CD4-positive, alpha-beta T cell (primary cell): ENCODE measurements at regions not wholly inside any gene's neighbourhood (a gene's known extent, or its start where the extent isn't known, plus 50 kb on each side); places are given as distances from the start of the nearest gene placed in this dataset.

ENCODE experiments used
- ATAC-seq: fragments of 200-7000 bp; cut with Tn5 transposase; one replicate; pipeline ENCODE4 v1.10.0; 2022; ENCODE audit warnings: mild to moderate bottlenecking; ENCODE audit not compliant: poor library complexity
- CTCF ChIA-PET: fragments of 350-600 bp; sonication (Branson Sonifier 250); formaldehyde crosslinking; loops from one replicate; lab custom pipeline; 2021; ENCODE audit warnings: antibody characterized with exemption, inconsistent platforms; lab: Charles Lee
- POLR2A ChIA-PET: fragments of 350-600 bp; sonication (Branson Sonifier 250); formaldehyde crosslinking; loops from one replicate; lab custom pipeline; 2021; ENCODE audit warnings: antibody characterized with exemption, inconsistent platforms; lab: Charles Lee
- DNase-seq, 14 experiments: peaks; one replicate each; pipeline ENCODE4 v3.0.0-alpha.2; 2013 to 2020; ENCODE audit warnings: mixed read lengths in 2 of 14
- H3K27ac ChIP-seq, 2 donors: one replicate each; pipeline versions ENCODE4 v1.5.1 to v1.7.0; 2013; ENCODE audit warnings: low read length in 2 of 2, low read depth in 1 of 2, mild to moderate bottlenecking in 1 of 2
- H3K27me3 ChIP-seq, 2 experiments: 1 replicate in 1 of 2; 2 replicates in 1 of 2; pipeline versions ENCODE4 v1.6.1 to v1.7.0; 2013; ENCODE audit warnings: low read length in 2 of 2, control low read depth in 1 of 2, mild to moderate bottlenecking in 1 of 2, moderate library complexity in 1 of 2; ENCODE audit not compliant: insufficient read depth in 2 of 2, control insufficient read depth in 1 of 2
- H3K36me3 ChIP-seq: one replicate; pipeline ENCODE4 v1.6.1; 2013; ENCODE audit warnings: low read length, control low read depth; ENCODE audit not compliant: insufficient read depth
- H3K4me1 ChIP-seq: one replicate; pipeline ENCODE4 v1.6.1; 2013; ENCODE audit warnings: low read length, control low read depth; ENCODE audit not compliant: insufficient read depth
- H3K4me3 ChIP-seq: one replicate; pipeline ENCODE4 v1.5.1; 2013; ENCODE audit warnings: mild to moderate bottlenecking, low read length, moderate library complexity
- H3K9me3 ChIP-seq, 2 experiments: 1 replicate in 1 of 2; 2 replicates in 1 of 2; pipeline versions ENCODE4 v1.6.1 to v1.7.0; 2013; ENCODE audit warnings: low read length in 2 of 2, mild to moderate bottlenecking in 2 of 2, control low read depth in 1 of 2, moderate library complexity in 1 of 2; ENCODE audit not compliant: control insufficient read depth in 1 of 2, insufficient read depth in 1 of 2
- H3K27ac Mint-ChIP-seq: one replicate; pipeline ENCODE4 v1.8.0; 2020; ENCODE audit warnings: mixed read lengths
- H3K27me3 Mint-ChIP-seq: one replicate; pipeline ENCODE4 v1.8.0; 2021; ENCODE audit warnings: mixed read lengths
- H3K36me3 Mint-ChIP-seq: one replicate; pipeline ENCODE4 v1.8.0; 2021; ENCODE audit warnings: low read depth, mixed read lengths
- H3K4me1 Mint-ChIP-seq: one replicate; pipeline ENCODE4 v1.8.0; 2021; ENCODE audit warnings: low read depth, mixed read lengths
- H3K4me3 Mint-ChIP-seq: one replicate; pipeline ENCODE4 v1.8.0; 2020; ENCODE audit warnings: mild to moderate bottlenecking, mixed read lengths
- H3K9me3 Mint-ChIP-seq: one replicate; pipeline ENCODE4 v1.8.0; 2020; ENCODE audit warnings: mixed read lengths
- CTCF ChIP-seq: fragments of 200-600 bp; IDR thresholded peaks from one replicate; pipeline ENCODE4 v1.8.0; 2022; ENCODE audit warnings: antibody characterized with exemption, mild to moderate bottlenecking
- intact Hi-C, 2 experiments: fragments of 100-400 bp; cut with DNase I in 1 of 2; cut with micrococcal nuclease in 1 of 2; formaldehyde crosslinking; loops; one replicate each; pipeline versions ENCODE4 v1.15.1 to v1.9.0; 2023 to 2025; cut with DNase I, micrococcal nuclease

GRCh38 chr4:136861091-136861490, 671.2 kb downstream of the PCDH18 start:
- Mint-ChIP-seq H3K27ac (no peak overlapping the region), H3K4me3 (no peak overlapping the region), H3K36me3 (no peaks in the 10 kb centered on the region), H3K4me1 (peaks cover 5% of the 10 kb centered on the region), H3K27me3 (no peaks in the 10 kb centered on the region), H3K9me3 (no peaks in the 10 kb centered on the region)
- Histone ChIP-seq H3K4me3 (no peak overlapping the region), H3K36me3 (no peaks in the 10 kb centered on the region), H3K4me1 (no peaks in the 10 kb centered on the region), H3K27ac (no peak overlapping the region), H3K9me3 (no peaks in the 10 kb centered on the region), H3K27me3 (no peaks in the 10 kb centered on the region)
- DNase-seq (no peak), ATAC-seq (no peak)
- intact Hi-C loops, result no loop called here
- no peak for TF ChIP-seq CTCF
- CTCF ChIA-PET, result no interaction called here
- POLR2A ChIA-PET, result interaction anchor here (0.7 kb wide), 1 partner anchor 9 kb away, joined by 4 read pairs; no protein-coding TSS in a partner anchor

GRCh38 chr4:136858903-136859302, 673.4 kb downstream of the PCDH18 start:
- H3K9me3 Mint-ChIP-seq, result no peaks in the 10 kb centered on the region
- POLR2A ChIA-PET, result no interaction called here
- no peak for ATAC-seq

GRCh38 chr4:136855886-136856285, 676.4 kb downstream of the PCDH18 start:
- Histone ChIP-seq H3K36me3 (no peaks in the 10 kb centered on the region), H3K9me3 (no peaks in the 10 kb centered on the region), H3K27me3 (no peaks in the 10 kb centered on the region), H3K4me3 (no peak overlapping the region), H3K27ac (no peak overlapping the region), H3K4me1 (no peaks in the 10 kb centered on the region)
- CTCF ChIA-PET, result interaction anchor here (1.1 kb wide), 1 partner anchor 8 kb away, joined by 3 read pairs; no protein-coding TSS in a partner anchor
- H3K4me1 Mint-ChIP-seq, result no peaks in the 10 kb centered on the region
- no peaks in the 10 kb centered on the region for H3K27me3 Mint-ChIP-seq
- no peaks in the 10 kb centered on the region for H3K9me3 Mint-ChIP-seq
- H3K27ac Mint-ChIP-seq, result no peak overlapping the region
- H3K36me3 Mint-ChIP-seq, result no peaks in the 10 kb centered on the region
- POLR2A ChIA-PET, result no interaction called here
- H3K4me3 Mint-ChIP-seq, result no peak overlapping the region
- intact Hi-C loops, result no loop called here
- TF ChIP-seq CTCF, result no peak
- ATAC-seq, result no peak
- DNase-seq, result no peak

More at GRCh38 chr4:136858903-136859302, 673.4 kb downstream of the PCDH18 start:
- H3K9me3 ChIP-seq, result no peaks in the 10 kb centered on the region
- H3K4me3 ChIP-seq, result no peak overlapping the region
- no peak overlapping the region for H3K27ac Mint-ChIP-seq
- H3K36me3 Mint-ChIP-seq, result no peaks in the 10 kb centered on the region
- no peaks in the 10 kb centered on the region for H3K4me1 ChIP-seq
- no peaks in the 10 kb centered on the region for H3K27me3 Mint-ChIP-seq
- H3K36me3 ChIP-seq, result no peaks in the 10 kb centered on the region
- intact Hi-C loops, result no loop called here
- TF ChIP-seq CTCF, result no peak
- CTCF ChIA-PET, result no interaction called here
- no peak overlapping the region for H3K27ac ChIP-seq
- H3K27me3 ChIP-seq, result no peaks in the 10 kb centered on the region
- peaks cover 4% of the 10 kb centered on the region for H3K4me1 Mint-ChIP-seq
- no peak for DNase-seq
- no peak overlapping the region for H3K4me3 Mint-ChIP-seq
